ENCODE measurements at regions not wholly inside any gene's neighbourhood (a gene's known extent, or its start where the extent isn't known, plus 50 kb on each side); places are given as distances from the start of the nearest gene placed in this dataset.

DNA sequence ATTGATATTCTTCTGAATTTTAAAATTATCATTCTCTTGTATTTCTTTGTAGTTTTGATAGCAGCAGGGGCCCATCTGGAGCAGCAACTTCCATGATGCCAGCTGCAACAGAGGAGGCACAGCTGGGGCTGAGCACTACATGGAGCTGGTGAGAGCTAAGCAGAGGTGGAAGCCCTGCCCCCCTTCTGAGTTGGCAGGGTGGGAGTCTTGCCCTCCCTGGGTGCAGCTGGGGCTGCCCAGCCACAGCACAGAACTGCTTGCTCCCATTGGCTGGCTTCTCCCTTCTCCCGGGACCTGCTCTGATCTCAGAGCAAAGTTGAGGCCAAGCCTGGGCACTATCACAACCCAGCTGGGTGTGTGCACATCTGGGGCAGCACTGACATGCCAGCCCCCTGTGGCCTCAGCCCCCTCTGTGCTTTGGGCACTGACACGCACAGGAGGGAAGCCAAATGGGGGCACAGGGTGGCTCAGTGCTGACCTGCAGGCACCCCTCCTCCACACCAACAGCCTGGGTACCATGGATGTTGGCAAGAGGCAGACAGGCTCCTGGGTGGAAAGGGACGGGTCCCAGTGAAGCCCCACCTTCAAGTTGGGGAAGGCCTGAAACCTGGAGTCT, 69.1 kb upstream of the EYA4 start:
- H3K4me3 ChIP-seq (ENCODE audit: insufficient read depth, low read length): no peak overlapping the region
- H4K20me1 ChIP-seq (ENCODE audit: insufficient read depth, low read length): no peaks in the 10 kb centered on the region
- no peaks in the 10 kb centered on the region for H3K79me2 ChIP-seq (ENCODE audit: insufficient read depth, low read length)
- H2AFZ ChIP-seq (ENCODE audit: low read length): no peak overlapping the region
- peaks cover 1% of the 10 kb centered on the region for H3K9me3 ChIP-seq (ENCODE audit: low read depth, low read length)
- H3K4me2 ChIP-seq (ENCODE audit: insufficient read depth, low read length): no peak overlapping the region
- TF ChIP-seq, protein P1, sequence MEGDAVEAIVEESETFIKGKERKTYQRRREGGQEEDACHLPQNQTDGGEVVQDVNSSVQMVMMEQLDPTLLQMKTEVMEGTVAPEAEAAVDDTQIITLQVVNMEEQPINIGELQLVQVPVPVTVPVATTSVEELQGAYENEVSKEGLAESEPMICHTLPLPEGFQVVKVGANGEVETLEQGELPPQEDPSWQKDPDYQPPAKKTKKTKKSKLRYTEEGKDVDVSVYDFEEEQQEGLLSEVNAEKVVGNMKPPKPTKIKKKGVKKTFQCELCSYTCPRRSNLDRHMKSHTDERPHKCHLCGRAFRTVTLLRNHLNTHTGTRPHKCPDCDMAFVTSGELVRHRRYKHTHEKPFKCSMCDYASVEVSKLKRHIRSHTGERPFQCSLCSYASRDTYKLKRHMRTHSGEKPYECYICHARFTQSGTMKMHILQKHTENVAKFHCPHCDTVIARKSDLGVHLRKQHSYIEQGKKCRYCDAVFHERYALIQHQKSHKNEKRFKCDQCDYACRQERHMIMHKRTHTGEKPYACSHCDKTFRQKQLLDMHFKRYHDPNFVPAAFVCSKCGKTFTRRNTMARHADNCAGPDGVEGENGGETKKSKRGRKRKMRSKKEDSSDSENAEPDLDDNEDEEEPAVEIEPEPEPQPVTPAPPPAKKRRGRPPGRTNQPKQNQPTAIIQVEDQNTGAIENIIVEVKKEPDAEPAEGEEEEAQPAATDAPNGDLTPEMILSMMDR (IDR thresholded peaks at IDR 0.05; ENCODE audit: extremely low read depth, low read depth, low read length): no peak
- no peaks in the 10 kb centered on the region for H3K4me1 ChIP-seq (ENCODE audit: insufficient read depth, low read length)
- no peak overlapping the region for H3K27ac ChIP-seq (ENCODE audit: low read depth, low read length)
- no peaks in the 10 kb centered on the region for H3K36me3 ChIP-seq (ENCODE audit: insufficient read depth, low read length)
- no peak for DNase-seq (ENCODE audit: insufficient read length, low spot score, missing footprints)
- H3K27me3 ChIP-seq (ENCODE audit: insufficient read depth, low read length): no peaks in the 10 kb centered on the region

DNA sequence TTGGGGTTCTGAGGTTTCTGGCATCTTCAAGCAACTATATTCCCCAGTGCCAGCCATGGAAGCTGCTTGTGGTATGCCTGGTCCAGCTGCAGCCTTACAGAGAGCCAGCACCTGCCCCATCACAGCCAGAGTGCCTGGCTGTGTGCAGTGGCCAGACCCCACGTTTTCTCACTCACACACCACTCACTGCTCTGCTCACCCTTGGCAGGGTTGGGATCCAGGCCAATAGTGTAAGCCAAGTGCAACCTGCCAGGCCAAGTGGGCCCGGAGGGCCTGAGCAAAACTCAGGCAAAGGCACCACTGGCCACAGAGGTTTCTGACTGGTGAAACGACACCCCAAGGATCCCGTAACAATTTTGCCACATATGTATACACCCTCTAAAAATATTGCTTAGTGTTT, 67.9 kb upstream of the EYA4 start:
- H2AFZ ChIP-seq (ENCODE audit: low read length): no peak overlapping the region
- no peaks in the 10 kb centered on the region for H3K27me3 ChIP-seq (ENCODE audit: insufficient read depth, low read length)
- H3K9me3 ChIP-seq (ENCODE audit: low read depth, low read length): peaks cover 1% of the 10 kb centered on the region
- no peak overlapping the region for H3K4me2 ChIP-seq (ENCODE audit: insufficient read depth, low read length)
- no peaks in the 10 kb centered on the region for H4K20me1 ChIP-seq (ENCODE audit: insufficient read depth, low read length)
- no peaks in the 10 kb centered on the region for H3K4me1 ChIP-seq (ENCODE audit: insufficient read depth, low read length)
- no peaks in the 10 kb centered on the region for H3K36me3 ChIP-seq (ENCODE audit: insufficient read depth, low read length)
- TF ChIP-seq, protein P1 (IDR thresholded peaks at IDR 0.05; ENCODE audit: extremely low read depth, low read depth, low read length): no peak
- no peak for DNase-seq (ENCODE audit: insufficient read length, low spot score, missing footprints)
- no peak overlapping the region for H3K27ac ChIP-seq (ENCODE audit: low read depth, low read length)
- H3K4me3 ChIP-seq (ENCODE audit: insufficient read depth, low read length): no peak overlapping the region
- no peaks in the 10 kb centered on the region for H3K79me2 ChIP-seq (ENCODE audit: insufficient read depth, low read length)

DNA sequence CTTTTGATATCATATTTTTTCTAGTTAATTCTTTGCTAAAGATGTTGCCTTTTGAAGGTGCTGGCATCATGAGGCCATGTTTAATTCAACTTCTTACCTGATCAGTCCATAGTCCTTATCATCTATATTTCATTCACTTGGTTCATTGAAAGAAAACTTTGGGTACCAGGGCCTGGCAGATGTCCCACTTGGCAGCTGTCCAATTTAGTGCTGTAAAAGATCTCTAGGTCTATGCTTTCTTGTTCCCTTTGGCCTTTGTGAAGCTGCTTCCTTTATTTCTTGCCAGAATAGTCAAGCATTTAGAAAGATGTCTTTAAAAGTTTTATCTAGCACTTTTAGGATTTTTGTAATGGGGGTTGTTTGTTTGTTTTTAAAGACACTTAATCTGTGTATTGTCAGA, 61.7 kb upstream of the EYA4 start:
- no peak overlapping the region for H2AFZ ChIP-seq (ENCODE audit: low read length)

DNA sequence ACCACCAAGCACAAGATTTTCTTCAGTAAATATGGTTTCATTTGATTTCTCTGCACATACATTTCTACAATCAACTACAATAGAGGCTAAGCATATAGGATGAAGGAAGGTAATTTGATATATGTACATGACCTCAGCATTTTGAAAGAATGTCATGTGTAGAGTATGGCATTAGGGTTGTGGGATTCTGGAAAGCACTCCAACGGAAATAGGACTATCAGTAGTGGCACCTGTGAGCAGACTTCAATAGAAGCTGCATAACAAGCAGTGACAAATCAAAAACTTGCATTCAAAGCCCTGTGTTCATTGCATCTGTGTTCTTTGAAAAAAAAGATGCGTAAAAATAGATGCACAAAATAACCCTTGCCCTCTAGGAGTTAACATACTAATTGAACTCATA, 57.5 kb upstream of the EYA4 start:
- H3K79me2 ChIP-seq (ENCODE audit: insufficient read depth, low read length): no peaks in the 10 kb centered on the region
- no peak overlapping the region for H3K27ac ChIP-seq (ENCODE audit: low read depth, low read length)
- no peaks in the 10 kb centered on the region for H3K27me3 ChIP-seq (ENCODE audit: insufficient read depth, low read length)
- H3K4me2 ChIP-seq (ENCODE audit: insufficient read depth, low read length): no peak overlapping the region
- TF ChIP-seq, protein P1 (IDR thresholded peaks at IDR 0.05; ENCODE audit: extremely low read depth, low read depth, low read length): no peak
- H2AFZ ChIP-seq (ENCODE audit: low read length): no peak overlapping the region
- H3K36me3 ChIP-seq (ENCODE audit: insufficient read depth, low read length): no peaks in the 10 kb centered on the region
- H3K9me3 ChIP-seq (ENCODE audit: low read depth, low read length): no peaks in the 10 kb centered on the region
- H3K4me3 ChIP-seq (ENCODE audit: insufficient read depth, low read length): no peak overlapping the region
- H3K4me1 ChIP-seq (ENCODE audit: insufficient read depth, low read length): peaks cover 8% of the 10 kb centered on the region
- no peaks in the 10 kb centered on the region for H4K20me1 ChIP-seq (ENCODE audit: insufficient read depth, low read length)
- DNase-seq (ENCODE audit: insufficient read length, low spot score, missing footprints): no peak

More for the DNA sequence above, 61.7 kb upstream of the EYA4 start:
- no peak for DNase-seq (ENCODE audit: insufficient read length, low spot score, missing footprints)
- Histone ChIP-seq H3K9me3 (ENCODE audit: low read depth, low read length) (no peaks in the 10 kb centered on the region), H3K4me1 (ENCODE audit: insufficient read depth, low read length) (no peaks in the 10 kb centered on the region), H3K36me3 (ENCODE audit: insufficient read depth, low read length) (no peaks in the 10 kb centered on the region), H3K4me2 (ENCODE audit: insufficient read depth, low read length) (no peak overlapping the region), H3K27ac (ENCODE audit: low read depth, low read length) (no peak overlapping the region), H4K20me1 (ENCODE audit: insufficient read depth, low read length) (no peaks in the 10 kb centered on the region), H3K4me3 (ENCODE audit: insufficient read depth, low read length) (no peak overlapping the region), H3K79me2 (ENCODE audit: insufficient read depth, low read length) (no peaks in the 10 kb centered on the region), H3K27me3 (ENCODE audit: insufficient read depth, low read length) (no peaks in the 10 kb centered on the region)
- TF ChIP-seq, protein P1 (IDR thresholded peaks at IDR 0.05; ENCODE audit: extremely low read depth, low read depth, low read length): no peak

Measured in osteoblast (primary cell).